Astrocyte (in vitro differentiated cells and primary cell): ENCODE measurements at regions not wholly inside any gene's neighbourhood (a gene's known extent, or its start where the extent isn't known, plus 50 kb on each side); places are given as distances from the start of the nearest gene placed in this dataset.

Experiments used
- CTCF ChIP-seq: IDR thresholded peaks from 2 replicates; pipeline ENCODE4 v1.5.1; 2011; ENCODE audit warnings: low read depth, mild to moderate bottlenecking, inconsistent platforms, low read length, moderate library complexity; ENCODE audit not compliant: insufficient read depth
- EZH2 ChIP-seq: IDR thresholded peaks from 2 replicates; pipeline ENCODE4 v1.6.1; 2012; ENCODE audit warnings: mild to moderate bottlenecking, low read length, inconsistent platforms; ENCODE audit not compliant: insufficient read depth

GRCh38 chr11:116404462-116404798, 368.4 kb downstream of the BUD13 start:
- no peak for TF ChIP-seq CTCF
- TF ChIP-seq EZH2, result no peak
